Sigmoid colon (tissue), 6 donors: ENCODE measurements at regions not wholly inside any gene's neighbourhood (a gene's known extent, or its start where the extent isn't known, plus 50 kb on each side); places are given as distances from the start of the nearest gene placed in this dataset.

Experiments
- DNase-seq: peaks from one replicate; pipeline ENCODE4 v3.0.0-alpha.2; 2019
- H3K27ac ChIP-seq, 4 donors: fragments of 200-600 bp; sonication (generic); one replicate each; pipeline ENCODE4 v1.5.1; 2016 to 2019; ENCODE audit warnings: mild to moderate bottlenecking in 1 of 4
- H3K27me3 ChIP-seq, 3 donors: fragments of 200-600 bp; sonication (generic); one replicate each; pipeline ENCODE4 v1.5.1; 2019; ENCODE audit warnings: mild to moderate bottlenecking in 1 of 3
- H3K36me3 ChIP-seq, 4 donors: fragments of 200-600 bp; sonication (generic); one replicate each; pipeline ENCODE4 v1.5.1; 2016 to 2019
- H3K4me1 ChIP-seq, 4 donors: fragments of 200-600 bp; sonication (generic); one replicate each; pipeline ENCODE4 v1.5.1; 2017 to 2019
- H3K4me3 ChIP-seq, 4 donors: fragments of 200-600 bp; sonication (generic); one replicate each; pipeline ENCODE4 v1.5.1; 2017 to 2019; ENCODE audit warnings: mild to moderate bottlenecking in 2 of 4, moderate library complexity in 1 of 4
- H3K9me3 ChIP-seq, 4 donors: fragments of 200-600 bp in 3 of 4; sonication (generic) in 3 of 4; one replicate each; pipeline versions ENCODE4 v1.5.1 to v1.6.1; 2013 to 2019
- CTCF ChIP-seq, 4 experiments: fragments of 450-650 bp in 3 of 4; fragments of 200-600 bp in 1 of 4; IDR thresholded peaks; one replicate each; pipeline ENCODE4 v1.5.1; 2016 to 2019; ENCODE audit warnings: antibody characterized with exemption in 4 of 4, mild to moderate bottlenecking in 3 of 4, moderate library complexity in 2 of 4
- EP300 ChIP-seq, 4 donors: sonication (generic); formaldehyde crosslinking; IDR thresholded peaks; one replicate each; pipeline ENCODE4 v1.6.1; 2017; ENCODE audit warnings: antibody characterized with exemption in 4 of 4
- POLR2A ChIP-seq, 2 donors: fragments of 450-650 bp; IDR thresholded peaks; one replicate each; pipeline ENCODE4 v1.6.1; 2016; ENCODE audit warnings: antibody characterized with exemption in 2 of 2, mild to moderate bottlenecking in 2 of 2, moderate library complexity in 2 of 2
- POLR2AphosphoS5 ChIP-seq, 4 donors: sonication (generic); formaldehyde crosslinking; IDR thresholded peaks; one replicate each; pipeline ENCODE4 v1.6.1; 2017; ENCODE audit warnings: antibody characterized with exemption in 4 of 4
- WGBS, 2 donors: extraction: QIAGEN DNeasy Blood & Tissue Kit; methylation state at CpG; one replicate each; pipeline ENCODE4 v1.1.7; 2013; 5-methylcytosine and 5-hydroxymethylcytosine counted together
- intact Hi-C: fragments of 100-400 bp; cut with DNase I; formaldehyde crosslinking; loops from one replicate; pipeline ENCODE4 v1.15.1; 2023
- donor health status: healthy with polysubstance abuse.
- donor health status: healthy.

- Histone ChIP-seq H3K27ac (no peak overlapping the region), H3K4me3 (no peak overlapping the region), H3K36me3 (no peaks in the 10 kb centered on the region), H3K9me3 (no peaks in the 10 kb centered on the region), H3K27me3 (no peaks in the 10 kb centered on the region), H3K4me1 (no peaks in the 10 kb centered on the region)
- 89 to 93% methylated on average over 3 of the region's 3 CpGs for WGBS, 2 donors
- intact Hi-C loops, result no loop called here
- no peak for DNase-seq
- no peak for TF ChIP-seq POLR2A (IDR thresholded peaks at IDR 0.05)
- no peak for TF ChIP-seq POLR2AphosphoS5 (IDR thresholded peaks at IDR 0.05)
- TF ChIP-seq CTCF (IDR thresholded peaks at IDR 0.05), result no peak
- no peak for TF ChIP-seq EP300 (IDR thresholded peaks at IDR 0.05)
Measured at GRCh38 chr1:113247782-113248181, 142.5 kb upstream of the MAGI3 start.

GRCh38 chr1:113248494-113248893 lies 141.8 kb upstream of the MAGI3 start:
- intact Hi-C loops, result no loop called here
- no peaks in the 10 kb centered on the region for H3K27me3 ChIP-seq
- H3K4me3 ChIP-seq, result no peak overlapping the region
- WGBS, 2 donors, result 37 to 66% methylated on average over 5 of the region's 5 CpGs
- no peak overlapping the region for H3K27ac ChIP-seq
- no peak for TF ChIP-seq POLR2AphosphoS5 (IDR thresholded peaks at IDR 0.05)
- TF ChIP-seq CTCF (IDR thresholded peaks at IDR 0.05), result no peak
- no peak for TF ChIP-seq EP300 (IDR thresholded peaks at IDR 0.05)
- TF ChIP-seq POLR2A (IDR thresholded peaks at IDR 0.05), result no peak
- H3K4me1 ChIP-seq, result no peaks in the 10 kb centered on the region
- no peaks in the 10 kb centered on the region for H3K9me3 ChIP-seq
- DNase-seq, result no peak
- H3K36me3 ChIP-seq, result no peaks in the 10 kb centered on the region

DNA sequence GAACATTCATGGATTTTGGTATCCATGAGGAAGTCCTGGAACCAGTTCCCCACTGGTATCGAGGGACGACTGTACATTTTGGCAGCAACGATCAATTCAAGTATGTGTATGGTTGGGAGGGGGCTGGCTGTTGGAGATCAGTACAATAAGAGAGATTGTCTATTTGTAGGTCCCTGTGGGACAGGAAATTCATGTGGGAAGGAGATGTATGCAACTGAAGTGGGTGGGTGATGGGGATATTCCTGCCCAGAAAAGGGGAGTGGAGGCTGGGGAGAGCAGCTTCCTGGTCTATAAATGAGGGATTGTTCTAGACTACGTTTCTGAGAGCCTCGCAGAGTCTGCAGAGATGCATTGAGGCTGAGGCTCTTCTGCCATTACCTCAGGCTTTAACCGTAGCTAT lies 140.2 kb upstream of the MAGI3 start:
- H3K27me3 ChIP-seq, result no peaks in the 10 kb centered on the region
- WGBS, 2 donors, result 77 to 79% methylated on average over 6 of the region's 6 CpGs
- H3K36me3 ChIP-seq, result no peaks in the 10 kb centered on the region
- no peak for DNase-seq
- no peaks in the 10 kb centered on the region for H3K4me1 ChIP-seq
- intact Hi-C loops, result no loop called here
- H3K4me3 ChIP-seq, result no peak overlapping the region
- no peaks in the 10 kb centered on the region for H3K9me3 ChIP-seq
- no peak for TF ChIP-seq EP300 (IDR thresholded peaks at IDR 0.05)
- TF ChIP-seq CTCF (IDR thresholded peaks at IDR 0.05), result no peak
- TF ChIP-seq POLR2AphosphoS5 (IDR thresholded peaks at IDR 0.05), result no peak
- TF ChIP-seq POLR2A (IDR thresholded peaks at IDR 0.05), result no peak
- H3K27ac ChIP-seq, result no peak overlapping the region

- no peaks in the 10 kb centered on the region for H3K27me3 ChIP-seq
- WGBS, 2 donors, result 87 to 88% methylated on average over 7 of the region's 7 CpGs
- no peak overlapping the region for H3K27ac ChIP-seq
- TF ChIP-seq EP300 (IDR thresholded peaks at IDR 0.05), result no peak
- no peak for TF ChIP-seq CTCF (IDR thresholded peaks at IDR 0.05)
- no peak for TF ChIP-seq POLR2A (IDR thresholded peaks at IDR 0.05)
- TF ChIP-seq POLR2AphosphoS5 (IDR thresholded peaks at IDR 0.05), result no peak
- intact Hi-C loops, result no loop called here
- DNase-seq, result no peak
- no peaks in the 10 kb centered on the region for H3K9me3 ChIP-seq
- no peaks in the 10 kb centered on the region for H3K4me1 ChIP-seq
- H3K4me3 ChIP-seq, result no peak overlapping the region
- no peaks in the 10 kb centered on the region for H3K36me3 ChIP-seq
Measured at GRCh38 chr1:113252166-113252565, 138.1 kb upstream of the MAGI3 start.

GRCh38 chr1:113253187-113253586 lies 137.1 kb upstream of the MAGI3 start:
- no peak overlapping the region for H3K4me3 ChIP-seq
- H3K9me3 ChIP-seq, result no peaks in the 10 kb centered on the region
- intact Hi-C loops, result no loop called here
- WGBS, 2 donors, result 19 to 70% methylated on average over 4 of the region's 4 CpGs
- TF ChIP-seq POLR2A (IDR thresholded peaks at IDR 0.05) (no peak), CTCF (IDR thresholded peaks at IDR 0.05) (no peak), EP300 (IDR thresholded peaks at IDR 0.05) (no peak), POLR2AphosphoS5 (IDR thresholded peaks at IDR 0.05) (no peak)
- no peak overlapping the region for H3K27ac ChIP-seq
- DNase-seq, result no peak
- no peaks in the 10 kb centered on the region for H3K4me1 ChIP-seq
- H3K36me3 ChIP-seq, result no peaks in the 10 kb centered on the region
- H3K27me3 ChIP-seq, result no peaks in the 10 kb centered on the region
